ENCODE measurements at regions not wholly inside any gene's neighbourhood (a gene's known extent, or its start where the extent isn't known, plus 50 kb on each side); places are given as distances from the start of the nearest gene placed in this dataset.

DNA sequence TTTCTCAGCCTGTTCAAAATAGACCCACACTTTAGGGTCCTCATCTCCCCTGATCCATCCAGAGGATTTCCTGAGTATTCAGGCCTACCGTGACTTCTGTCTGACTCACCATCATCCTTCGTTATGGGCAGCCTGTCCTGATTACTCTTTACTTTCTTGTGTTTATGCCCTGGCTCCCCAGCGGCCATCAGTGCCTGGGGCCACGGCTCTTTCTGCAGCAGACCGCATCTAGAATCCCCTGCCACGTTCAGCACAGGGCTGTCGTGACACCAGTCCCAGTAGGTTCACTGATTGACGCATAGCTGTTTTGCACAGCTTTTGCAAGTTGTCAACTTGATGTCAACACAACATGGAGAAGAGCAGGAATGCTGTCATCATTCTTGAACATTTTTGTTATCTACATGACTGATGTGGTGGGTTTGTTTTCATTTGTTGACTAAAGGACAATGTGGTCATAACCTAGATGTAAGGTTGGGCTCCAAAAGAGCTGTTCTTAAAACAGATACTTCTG, 225.6 kb downstream of the HAUS1 start:
- H3K9ac ChIP-seq (ENCODE audit: low read length), result no peak overlapping the region
- H3K27me3 ChIP-seq (ENCODE audit: low read length), result no peaks in the 10 kb centered on the region
- H3K4me3 ChIP-seq (ENCODE audit: low read length), result no peak overlapping the region
- DNase-seq, result no peak
- intact Hi-C loops (cut with micrococcal nuclease), result no loop called here
- no TSS peak for BruUV-seq (replicated peaks)
- CTCF ChIA-PET, result no interaction called here
- no peak overlapping the region for H3K27ac ChIP-seq (ENCODE audit: low read length)
- peaks cover 7% of the 10 kb centered on the region; the same call in 1 of the 2 replicates for H3K4me1 ChIP-seq (ENCODE audit: insufficient read depth, low read length)
- no peaks in the 10 kb centered on the region for H3K36me3 ChIP-seq (ENCODE audit: low read depth, low read length)
- no peak overlapping the region for H3K4me2 ChIP-seq (ENCODE audit: low read length)
- no peaks in the 10 kb centered on the region for H3K9me3 ChIP-seq (ENCODE audit: low read length)
- H3K9me2 ChIP-seq (replicated peaks; ENCODE audit: low read length), result no peaks in the 10 kb centered on the region
- no peak overlapping the region for H2AFZ ChIP-seq (ENCODE audit: low read length)
- TF ChIP-seq EZH2phosphoT487 (IDR thresholded peaks at IDR 0.05; ENCODE audit: borderline replicate concordance, low read length) (no peak), EZH2 (IDR thresholded peaks at IDR 0.05; ENCODE audit: low read length, unreplicated experiment) (no peak), CTCF (conservative IDR thresholded peaks at IDR 0.05; ENCODE audit: low read depth, low read length) (no peak)
- no peaks in the 10 kb centered on the region for H4K20me1 ChIP-seq (ENCODE audit: low read length)
- POLR2A ChIA-PET (ENCODE audit: unreplicated experiment), result no interaction called here
- no peaks in the 10 kb centered on the region for H3F3A ChIP-seq (ENCODE audit: low read length, unreplicated experiment)
- H3K79me2 ChIP-seq (ENCODE audit: low read length), result peaks cover 7% of the 10 kb centered on the region
- ATAC-seq, result no peak

GRCh38 chr18:46331316-46331715, 227.1 kb downstream of the HAUS1 start:
- TF ChIP-seq EZH2phosphoT487 (IDR thresholded peaks at IDR 0.05; ENCODE audit: borderline replicate concordance, low read length) (no peak), EZH2 (IDR thresholded peaks at IDR 0.05; ENCODE audit: low read length, unreplicated experiment) (no peak), CTCF (conservative IDR thresholded peaks at IDR 0.05; ENCODE audit: low read depth, low read length) (no peak)
- ATAC-seq, result no peak
- Histone ChIP-seq H3K27ac (ENCODE audit: low read length) (no peak overlapping the region), H3K9me3 (ENCODE audit: low read length) (no peaks in the 10 kb centered on the region), H3K27me3 (ENCODE audit: low read length) (no peaks in the 10 kb centered on the region), H4K20me1 (ENCODE audit: low read length) (peaks cover under 1% of the 10 kb centered on the region; the same call in 1 of the 2 replicates), H3K4me2 (ENCODE audit: low read length) (no peak overlapping the region), H3K36me3 (ENCODE audit: low read depth, low read length) (no peaks in the 10 kb centered on the region), H3K4me3 (ENCODE audit: low read length) (no peak overlapping the region), H3K9me2 (replicated peaks; ENCODE audit: low read length) (no peaks in the 10 kb centered on the region), H3K79me2 (ENCODE audit: low read length) (peaks cover 22% of the 10 kb centered on the region), H3F3A (ENCODE audit: low read length, unreplicated experiment) (no peaks in the 10 kb centered on the region), H2AFZ (ENCODE audit: low read length) (no peak overlapping the region), H3K9ac (ENCODE audit: low read length) (no peak overlapping the region), H3K4me1 (ENCODE audit: insufficient read depth, low read length) (peaks cover 15% of the 10 kb centered on the region; the same call in 1 of the 2 replicates)
- POLR2A ChIA-PET (ENCODE audit: unreplicated experiment), result no interaction called here
- CTCF ChIA-PET, result no interaction called here
- intact Hi-C loops (cut with micrococcal nuclease), result no loop called here
- no peak for DNase-seq
- BruUV-seq (replicated peaks), result no TSS peak

- CTCF ChIA-PET, result no interaction called here
- BruUV-seq (replicated peaks), result no TSS peak
- no peak for ATAC-seq
These were observed 228.2 kb downstream of the HAUS1 start for GRCh38 chr18:46332286-46332801.

More at GRCh38 chr18:46332286-46332801, 228.2 kb downstream of the HAUS1 start:
- peaks cover 4% of the 10 kb centered on the region; the same call in 1 of the 2 replicates for H4K20me1 ChIP-seq (ENCODE audit: low read length)
- H3K9me2 ChIP-seq (replicated peaks; ENCODE audit: low read length), result no peaks in the 10 kb centered on the region
- H3K4me2 ChIP-seq (ENCODE audit: low read length), result no peak overlapping the region
- no peak for DNase-seq
- no peak overlapping the region for H3K9ac ChIP-seq (ENCODE audit: low read length)
- H3K27me3 ChIP-seq (ENCODE audit: low read length), result no peaks in the 10 kb centered on the region
- POLR2A ChIA-PET (ENCODE audit: unreplicated experiment), result no interaction called here
- H2AFZ ChIP-seq (ENCODE audit: low read length), result no peak overlapping the region
- TF ChIP-seq EZH2 (IDR thresholded peaks at IDR 0.05; ENCODE audit: low read length, unreplicated experiment) (no peak), CTCF (conservative IDR thresholded peaks at IDR 0.05; ENCODE audit: low read depth, low read length) (no peak), EZH2phosphoT487 (IDR thresholded peaks at IDR 0.05; ENCODE audit: borderline replicate concordance, low read length) (no peak)
- H3K4me1 ChIP-seq (ENCODE audit: insufficient read depth, low read length), result peaks cover 18% of the 10 kb centered on the region; the same call in 1 of the 2 replicates
- no peaks in the 10 kb centered on the region for H3K9me3 ChIP-seq (ENCODE audit: low read length)
- H3K27ac ChIP-seq (ENCODE audit: low read length), result no peak overlapping the region
- no peaks in the 10 kb centered on the region for H3F3A ChIP-seq (ENCODE audit: low read length, unreplicated experiment)
- H3K4me3 ChIP-seq (ENCODE audit: low read length), result no peak overlapping the region
- H3K36me3 ChIP-seq (ENCODE audit: low read depth, low read length), result no peaks in the 10 kb centered on the region
- peaks cover 32% of the 10 kb centered on the region for H3K79me2 ChIP-seq (ENCODE audit: low read length)
- intact Hi-C loops (cut with micrococcal nuclease), result no loop called here
